ENCODE measurements at regions not wholly inside any gene's neighbourhood (a gene's known extent, or its start where the extent isn't known, plus 50 kb on each side); places are given as distances from the start of the nearest gene placed in this dataset.

- no peak for TF ChIP-seq POLR2A (IDR thresholded peaks at IDR 0.05)
- TF ChIP-seq, protein P1, sequence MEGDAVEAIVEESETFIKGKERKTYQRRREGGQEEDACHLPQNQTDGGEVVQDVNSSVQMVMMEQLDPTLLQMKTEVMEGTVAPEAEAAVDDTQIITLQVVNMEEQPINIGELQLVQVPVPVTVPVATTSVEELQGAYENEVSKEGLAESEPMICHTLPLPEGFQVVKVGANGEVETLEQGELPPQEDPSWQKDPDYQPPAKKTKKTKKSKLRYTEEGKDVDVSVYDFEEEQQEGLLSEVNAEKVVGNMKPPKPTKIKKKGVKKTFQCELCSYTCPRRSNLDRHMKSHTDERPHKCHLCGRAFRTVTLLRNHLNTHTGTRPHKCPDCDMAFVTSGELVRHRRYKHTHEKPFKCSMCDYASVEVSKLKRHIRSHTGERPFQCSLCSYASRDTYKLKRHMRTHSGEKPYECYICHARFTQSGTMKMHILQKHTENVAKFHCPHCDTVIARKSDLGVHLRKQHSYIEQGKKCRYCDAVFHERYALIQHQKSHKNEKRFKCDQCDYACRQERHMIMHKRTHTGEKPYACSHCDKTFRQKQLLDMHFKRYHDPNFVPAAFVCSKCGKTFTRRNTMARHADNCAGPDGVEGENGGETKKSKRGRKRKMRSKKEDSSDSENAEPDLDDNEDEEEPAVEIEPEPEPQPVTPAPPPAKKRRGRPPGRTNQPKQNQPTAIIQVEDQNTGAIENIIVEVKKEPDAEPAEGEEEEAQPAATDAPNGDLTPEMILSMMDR (IDR thresholded peaks at IDR 0.05): no peak
Measured at GRCh38 chr3:106399761-106400160, 530.9 kb upstream of the CBLB start.

Measured in uterus (tissue), 2 donors.